ENCODE measurements at regions not wholly inside any gene's neighbourhood (a gene's known extent, or its start where the extent isn't known, plus 50 kb on each side); places are given as distances from the start of the nearest gene placed in this dataset.
"Not testable (repeated sequence)": the region's sequence is repeated elsewhere in the genome, so short reads cannot be mapped to it uniquely, and the experiment has no call there.

- DNase-seq (ENCODE audit: insufficient read length, low spot score): no peak
- FAIRE-seq: no peak
These were observed 94.4 kb upstream of the XPO1 start for GRCh38 chr2:61632276-61633169.

GRCh38 chr2:61631321-61631720, 93.2 kb upstream of the XPO1 start:
- DNase-seq (ENCODE audit: insufficient read length, low spot score) (no peak), FAIRE-seq (no peak)

GRCh38 chr2:61626827-61627226, 88.7 kb upstream of the XPO1 start:
- FAIRE-seq (no peak), DNase-seq (ENCODE audit: insufficient read length, low spot score) (no peak)

- FAIRE-seq: no peak
- DNase-seq (ENCODE audit: insufficient read length, low spot score): no peak
These were observed 85.6 kb upstream of the XPO1 start for GRCh38 chr2:61623747-61624146.

- DNase-seq (ENCODE audit: insufficient read length, low spot score) (no peak), FAIRE-seq (no peak)
These were observed 82.3 kb upstream of the XPO1 start for GRCh38 chr2:61620244-61621159.

GRCh38 chr2:61619561-61619960, 81.4 kb upstream of the XPO1 start:
- FAIRE-seq (no peak), DNase-seq (ENCODE audit: insufficient read length, low spot score) (no peak)

- no peak for DNase-seq (ENCODE audit: insufficient read length, low spot score)
- FAIRE-seq: no peak
These were observed 79.5 kb upstream of the XPO1 start for GRCh38 chr2:61617610-61618009.

- no peak for FAIRE-seq
These were observed 67.1 kb upstream of the XPO1 start for GRCh38 chr2:61605245-61605644.

GRCh38 chr2:61604433-61604832, 66.3 kb upstream of the XPO1 start:
- no peak for FAIRE-seq
- DNase-seq (ENCODE audit: insufficient read length, low spot score): no peak

More at GRCh38 chr2:61605245-61605644, 67.1 kb upstream of the XPO1 start:
- DNase-seq (ENCODE audit: insufficient read length, low spot score): no peak

- FAIRE-seq; DNase-seq (ENCODE audit: insufficient read length, low spot score): not testable (repeated sequence)
These were observed 60.5 kb upstream of the XPO1 start for GRCh38 chr2:61598515-61599156.

GRCh38 chr2:61597300-61598289, 59.4 kb upstream of the XPO1 start:
- FAIRE-seq: no peak
- no peak for DNase-seq (ENCODE audit: insufficient read length, low spot score)

- not testable (repeated sequence) for DNase-seq (ENCODE audit: insufficient read length, low spot score); FAIRE-seq
These were observed 56.0 kb upstream of the XPO1 start for GRCh38 chr2:61594201-61594600.

GRCh38 chr2:61593648-61594047, 55.5 kb upstream of the XPO1 start:
- DNase-seq (ENCODE audit: insufficient read length, low spot score); FAIRE-seq: not testable (repeated sequence)

- no peak for DNase-seq (ENCODE audit: insufficient read length, low spot score)
- FAIRE-seq: no peak
These were observed 52.1 kb upstream of the XPO1 start for GRCh38 chr2:61590214-61590613.

- DNase-seq (ENCODE audit: insufficient read length, low spot score) (no peak), FAIRE-seq (no peak)
These were observed 50.4 kb upstream of the XPO1 start for GRCh38 chr2:61588566-61588965.

All from GM19239 (cell line).